Nucleus accumbens (tissue), 56 donors: ENCODE measurements at regions not wholly inside any gene's neighbourhood (a gene's known extent, or its start where the extent isn't known, plus 50 kb on each side); places are given as distances from the start of the nearest gene placed in this dataset.
"Not testable (repeated sequence)": the region's sequence is repeated elsewhere in the genome, so short reads cannot be mapped to it uniquely, and the experiment has no call there.

Experiments used
- DNase-seq, 56 donors: peaks; one replicate each; lab custom pipeline; 2025; lab: John Stamatoyannopoulos, UW

GRCh38 chr10:78582540-78582939, 486.2 kb upstream of the ZMIZ1 start:
- no peak for DNase-seq

GRCh38 chr10:78584266-78584665, 484.5 kb upstream of the ZMIZ1 start:
- DNase-seq = no peak

- DNase-seq = no peak
Observed at GRCh38 chr10:78584681-78585080, 484.1 kb upstream of the ZMIZ1 start.

- no peak for DNase-seq
Observed at GRCh38 chr10:78585952-78586351, 482.8 kb upstream of the ZMIZ1 start.

DNA sequence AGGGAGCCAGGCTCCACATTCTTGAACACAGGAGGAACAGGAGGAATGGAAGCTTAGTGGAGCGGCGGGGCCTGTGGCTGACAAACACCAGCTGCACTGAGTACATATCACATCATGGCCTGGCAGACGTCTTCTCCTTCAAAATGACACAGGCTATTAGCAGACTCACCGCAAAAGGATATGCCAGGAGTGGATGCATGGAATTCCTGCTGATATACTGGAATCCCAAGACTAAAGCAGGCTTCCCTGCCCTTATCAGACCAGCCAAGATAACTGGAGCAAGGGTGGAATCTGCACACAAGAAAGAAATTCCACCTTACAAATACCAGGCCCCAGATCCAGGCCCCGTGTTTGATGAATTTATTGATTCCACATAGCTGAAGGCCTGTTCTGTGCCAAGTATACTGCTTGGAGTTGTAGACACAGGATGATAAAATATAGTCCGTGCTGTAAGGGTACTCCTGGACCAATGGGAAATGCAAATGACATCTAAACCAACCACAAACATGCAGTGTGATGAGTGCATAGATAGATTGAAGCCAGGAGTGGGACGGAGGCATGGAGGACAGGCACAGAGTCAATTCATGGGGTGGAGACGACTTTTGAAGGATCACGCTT, 480.5 kb upstream of the ZMIZ1 start:
- DNase-seq = no peak

- DNase-seq = no peak
Observed at GRCh38 chr10:78589687-78590086, 479.1 kb upstream of the ZMIZ1 start.

DNA sequence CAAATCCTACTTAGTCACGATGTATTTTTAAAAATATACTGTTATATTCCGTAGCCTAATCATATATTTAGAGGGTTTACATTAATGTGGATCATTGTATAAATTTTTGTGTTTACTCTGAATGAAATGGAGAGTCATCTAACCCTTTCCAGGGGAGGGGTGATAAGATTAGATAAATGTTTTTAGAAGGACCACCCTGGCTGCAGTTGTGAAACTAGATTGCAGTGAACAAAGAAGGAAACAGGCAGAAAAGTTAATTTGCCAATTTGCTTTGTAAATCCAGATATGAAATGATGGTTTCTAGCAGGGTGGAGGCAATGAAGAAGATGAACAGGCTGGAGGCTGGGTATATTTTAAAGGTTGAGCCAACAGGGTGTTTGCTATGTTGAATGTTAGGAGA, 477.7 kb upstream of the ZMIZ1 start:
- DNase-seq = no peak

DNA sequence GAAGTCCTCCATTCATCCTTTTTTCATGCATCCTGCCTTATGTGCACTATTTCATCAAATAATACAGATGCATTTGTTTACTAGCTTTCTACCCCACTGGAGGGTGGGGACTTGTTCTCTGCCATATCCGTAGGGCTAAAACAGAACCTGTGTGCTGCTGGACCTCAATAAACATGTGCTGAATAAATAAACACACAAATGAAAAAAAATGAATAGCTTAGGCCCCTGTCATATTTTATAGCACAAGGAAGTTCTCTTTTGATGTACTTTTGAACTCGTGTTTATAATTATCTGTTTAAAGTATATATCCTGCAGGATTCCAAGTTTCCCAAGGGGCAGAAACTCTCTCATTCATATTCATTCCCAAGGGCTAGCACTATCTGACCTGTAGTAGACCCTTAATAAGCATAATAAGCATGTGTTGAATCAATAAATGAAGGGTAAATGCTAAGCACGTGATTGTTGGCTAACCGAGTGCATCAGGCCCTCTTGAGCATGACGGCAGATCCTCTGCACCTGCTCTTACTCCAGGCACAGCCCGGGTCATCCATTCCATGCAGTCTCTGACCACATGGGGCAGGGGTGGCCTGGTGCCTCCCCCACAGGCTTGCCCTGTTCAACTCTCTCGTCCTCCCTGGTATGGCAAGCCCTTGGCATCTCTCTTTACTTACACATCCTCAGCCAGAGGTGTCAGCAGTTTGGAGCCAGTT, 474.1 kb upstream of the ZMIZ1 start:
- DNase-seq = no peak

DNA sequence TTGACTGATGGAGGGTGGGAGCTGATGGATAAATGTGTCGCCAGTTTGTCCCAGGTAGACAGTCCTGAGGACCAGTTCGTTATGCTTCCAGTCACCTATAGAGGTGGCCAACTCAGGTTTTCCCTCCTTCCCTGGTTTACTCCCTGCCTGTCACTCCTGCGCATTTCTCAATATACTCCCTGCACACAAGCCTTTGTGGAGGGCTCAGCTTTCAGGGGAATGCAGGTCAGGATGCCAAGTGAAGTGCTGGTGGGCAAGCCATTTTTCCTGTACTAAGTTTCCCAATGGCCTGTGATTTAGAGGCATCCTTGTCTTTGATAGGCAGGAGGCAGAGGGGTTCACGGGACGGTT, 473.5 kb upstream of the ZMIZ1 start:
- DNase-seq = no peak

GRCh38 chr10:78596556-78596955, 472.2 kb upstream of the ZMIZ1 start:
- no peak for DNase-seq

- no peak for DNase-seq
Observed at GRCh38 chr10:78597796-78598555, 470.8 kb upstream of the ZMIZ1 start.

GRCh38 chr10:78599122-78599853, 469.5 kb upstream of the ZMIZ1 start:
- no peak for DNase-seq

DNA sequence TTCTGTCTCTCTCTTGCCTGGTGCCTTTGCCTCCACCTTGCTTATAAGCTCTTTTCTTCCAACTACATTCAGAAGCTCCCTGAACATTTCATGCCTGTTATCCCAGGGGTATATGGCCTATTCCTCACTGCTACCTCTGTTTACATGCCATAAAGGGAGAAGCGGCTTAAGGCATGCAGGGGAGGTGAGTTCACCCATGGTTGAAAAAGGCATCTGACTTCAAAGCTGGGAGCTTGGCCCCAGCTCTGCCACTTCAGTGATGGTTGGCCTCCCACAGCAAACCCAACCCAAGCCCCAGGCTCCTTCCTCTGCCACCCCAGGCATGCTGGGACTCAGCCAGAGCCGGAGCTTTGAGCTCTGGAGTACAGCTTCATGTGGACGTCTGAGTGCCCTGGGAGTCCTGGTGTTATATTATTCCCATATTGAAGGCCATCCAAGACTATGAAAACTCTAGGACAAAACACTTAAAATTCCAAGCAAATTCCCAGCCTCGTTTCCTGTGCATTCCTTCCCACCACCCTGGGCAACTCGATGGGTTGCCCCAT, 468.6 kb upstream of the ZMIZ1 start:
- no peak for DNase-seq

DNA sequence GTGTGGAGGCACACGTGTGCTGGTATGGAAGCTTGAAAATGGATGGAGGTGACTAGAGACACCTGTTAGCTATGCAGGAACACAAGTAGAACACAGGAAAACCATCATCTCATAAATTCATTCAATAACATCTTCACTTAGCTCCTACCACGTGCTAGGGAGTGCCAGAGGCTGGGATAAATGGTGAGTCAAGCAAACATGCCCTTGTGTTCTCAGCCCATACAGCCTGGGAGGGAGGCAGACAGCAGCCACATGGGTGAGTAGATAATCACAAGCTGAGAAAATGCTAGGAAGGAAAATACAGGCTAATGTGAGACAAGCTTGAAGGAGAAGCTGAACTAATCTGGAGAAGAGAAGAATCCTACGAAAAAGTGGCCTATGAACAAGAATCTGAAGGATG, 468.0 kb upstream of the ZMIZ1 start:
- no peak for DNase-seq

- no peak for DNase-seq
Observed at GRCh38 chr10:78602201-78602932, 466.4 kb upstream of the ZMIZ1 start.

- no peak for DNase-seq
Observed at GRCh38 chr10:78604286-78604685, 464.5 kb upstream of the ZMIZ1 start.

DNA sequence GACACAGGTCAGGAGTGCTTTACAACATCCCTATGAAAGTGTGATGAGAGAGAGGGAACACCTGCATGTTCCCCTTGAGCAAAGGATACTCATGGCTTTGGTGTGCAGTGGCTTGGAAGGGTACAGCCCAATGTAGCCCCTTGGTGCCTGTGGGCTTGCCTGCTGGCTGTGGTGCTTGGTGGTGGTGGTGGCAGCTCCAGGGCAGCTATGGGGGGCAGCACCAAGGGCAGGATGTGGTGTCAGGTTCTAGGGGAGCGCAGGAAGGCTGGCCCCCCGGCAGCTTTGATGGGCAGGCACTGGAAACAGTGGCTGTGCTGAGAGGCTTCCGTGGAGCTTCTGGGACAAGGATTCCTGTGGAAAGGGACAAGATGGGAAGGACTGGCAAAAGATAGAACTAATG, 464.0 kb upstream of the ZMIZ1 start:
- no peak for DNase-seq

DNA sequence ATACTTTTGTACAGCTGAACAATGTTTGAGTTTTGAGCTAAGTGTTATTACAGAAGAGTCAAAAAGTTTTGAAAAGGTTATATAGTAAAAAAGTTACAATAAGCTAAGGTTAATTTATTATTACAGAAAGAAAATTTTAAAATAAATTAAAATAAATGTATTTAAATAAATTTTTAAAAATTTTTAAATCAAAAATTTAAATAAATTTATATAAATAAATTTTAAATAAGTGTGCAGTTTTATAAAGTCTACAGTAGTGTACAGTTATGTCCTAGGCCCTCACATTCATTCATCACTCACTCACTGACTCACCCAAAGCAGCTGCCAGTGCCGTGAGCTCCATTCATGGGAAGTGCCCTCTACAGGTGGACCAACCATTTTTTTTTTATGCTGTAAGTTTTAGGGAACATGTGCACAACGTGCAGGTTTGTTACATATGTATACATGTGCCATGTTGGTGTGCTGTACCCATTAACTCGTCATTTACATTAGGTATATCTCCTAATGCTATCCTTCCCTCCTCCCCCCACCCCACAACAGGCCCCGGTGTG, 462.9 kb upstream of the ZMIZ1 start:
- DNase-seq = no peak

DNA sequence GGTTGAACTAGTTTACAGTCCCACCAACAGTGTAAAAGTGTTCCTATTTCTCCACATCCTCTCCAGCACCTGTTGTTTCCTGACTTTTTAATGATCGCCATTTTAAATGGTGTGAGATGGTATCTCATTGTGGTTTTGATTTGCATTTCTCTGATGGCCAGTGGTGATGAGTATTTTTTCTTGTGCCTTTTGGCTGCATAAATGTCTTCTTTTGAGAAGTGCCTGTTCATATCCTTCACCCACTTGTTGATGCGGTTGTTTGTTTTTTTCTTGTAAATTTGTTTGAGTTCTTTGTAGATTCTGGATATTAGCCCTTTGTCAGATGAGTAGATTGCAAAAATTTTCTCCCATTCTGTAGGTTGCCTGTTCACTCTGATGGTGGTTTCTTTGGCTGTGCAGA, 462.0 kb upstream of the ZMIZ1 start:
- DNase-seq = not testable (repeated sequence)

DNA sequence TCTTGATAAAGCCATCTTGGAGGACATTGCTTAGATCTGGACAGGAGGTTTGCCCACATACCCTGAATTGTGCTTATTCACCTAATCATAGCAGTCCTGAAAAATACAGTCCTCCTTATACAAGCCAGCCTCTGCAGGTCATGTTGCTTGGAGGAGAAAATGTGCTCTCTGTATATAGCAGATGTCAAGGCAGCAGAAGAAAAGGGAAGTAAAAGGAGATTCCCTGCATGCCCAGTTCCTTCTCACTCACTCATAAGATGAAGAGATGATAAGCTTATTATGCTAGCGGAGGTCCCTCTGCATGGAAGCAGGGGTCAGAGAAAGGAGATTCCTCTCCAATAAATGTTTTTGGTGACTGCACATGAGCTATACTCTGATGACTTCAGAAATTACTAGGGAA, 458.8 kb upstream of the ZMIZ1 start:
- no peak for DNase-seq
